ENCODE measurements at regions not wholly inside any gene's neighbourhood (a gene's known extent, or its start where the extent isn't known, plus 50 kb on each side); places are given as distances from the start of the nearest gene placed in this dataset.
"Not testable (repeated sequence)": the region's sequence is repeated elsewhere in the genome, so short reads cannot be mapped to it uniquely, and the experiment has no call there.

- DNase-seq, result no peak
Observed at GRCh38 chr15:19984101-19984500, 557.5 kb downstream of the GOLGA6L6 start.

- no peak for DNase-seq
Observed at GRCh38 chr15:19974998-19975397, 566.6 kb downstream of the GOLGA6L6 start.

DNA sequence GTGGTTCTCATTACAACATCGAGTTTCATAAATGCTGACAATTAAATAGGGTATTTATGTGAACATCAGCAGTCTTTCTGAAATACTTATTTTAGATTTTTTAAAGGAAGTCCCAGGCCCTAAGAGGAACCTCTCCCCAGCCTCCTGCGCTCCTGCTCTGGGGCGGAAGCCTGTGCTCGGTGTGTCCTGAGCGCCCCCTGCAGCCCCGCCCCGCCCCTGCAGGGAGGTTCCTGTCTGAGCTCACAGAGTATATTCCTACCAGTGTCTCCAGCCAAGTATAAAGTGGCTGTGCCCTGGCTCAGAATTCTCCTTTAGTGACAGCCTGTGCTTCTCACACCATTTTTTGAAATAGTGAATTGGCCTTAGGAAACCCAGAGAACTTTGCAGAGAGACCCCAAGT, 567.9 kb downstream of the GOLGA6L6 start:
- DNase-seq, result no peak

DNA sequence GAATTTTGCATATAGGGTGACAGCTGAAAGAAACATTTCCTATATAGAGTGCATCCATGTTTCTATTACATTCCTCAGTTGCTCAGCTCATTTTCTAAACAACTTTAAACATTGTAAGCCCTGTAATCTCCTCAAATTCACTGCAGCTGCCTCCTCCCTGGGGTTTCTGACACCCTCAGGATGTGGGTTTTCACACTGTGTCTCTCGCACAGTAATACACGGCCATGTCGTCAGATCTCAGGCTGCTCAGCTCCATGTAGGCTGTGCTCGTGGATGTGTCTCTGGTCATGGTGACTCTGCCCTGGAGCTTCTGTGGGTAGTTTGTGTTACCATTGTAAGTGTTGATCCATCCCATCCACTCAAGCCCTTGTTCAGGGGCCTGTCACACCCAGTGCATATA, 569.0 kb downstream of the GOLGA6L6 start:
- not testable (repeated sequence) for DNase-seq

DNA sequence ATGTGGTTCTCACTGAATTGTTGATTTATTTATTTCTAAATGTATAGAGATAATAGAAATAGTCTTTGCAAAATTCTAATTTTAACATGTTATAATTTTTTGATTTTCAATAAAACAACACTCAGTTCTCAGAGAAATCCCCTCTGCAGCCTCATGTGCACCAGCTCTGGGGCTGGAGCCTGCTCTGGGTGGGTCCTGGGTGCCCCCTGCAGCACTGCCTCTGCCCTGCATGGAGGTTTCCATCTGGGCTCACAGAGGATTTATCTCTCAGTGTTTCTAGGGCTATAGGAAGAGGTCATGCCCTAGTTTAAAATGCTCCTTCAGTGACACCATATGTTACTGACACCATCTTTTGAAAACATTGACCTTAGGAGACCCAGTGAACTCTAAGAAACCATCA, 576.0 kb downstream of the GOLGA6L6 start:
- not testable (repeated sequence) for DNase-seq

- DNase-seq, result not testable (repeated sequence)
Observed at GRCh38 chr15:19964480-19964879, 577.1 kb downstream of the GOLGA6L6 start.

DNA sequence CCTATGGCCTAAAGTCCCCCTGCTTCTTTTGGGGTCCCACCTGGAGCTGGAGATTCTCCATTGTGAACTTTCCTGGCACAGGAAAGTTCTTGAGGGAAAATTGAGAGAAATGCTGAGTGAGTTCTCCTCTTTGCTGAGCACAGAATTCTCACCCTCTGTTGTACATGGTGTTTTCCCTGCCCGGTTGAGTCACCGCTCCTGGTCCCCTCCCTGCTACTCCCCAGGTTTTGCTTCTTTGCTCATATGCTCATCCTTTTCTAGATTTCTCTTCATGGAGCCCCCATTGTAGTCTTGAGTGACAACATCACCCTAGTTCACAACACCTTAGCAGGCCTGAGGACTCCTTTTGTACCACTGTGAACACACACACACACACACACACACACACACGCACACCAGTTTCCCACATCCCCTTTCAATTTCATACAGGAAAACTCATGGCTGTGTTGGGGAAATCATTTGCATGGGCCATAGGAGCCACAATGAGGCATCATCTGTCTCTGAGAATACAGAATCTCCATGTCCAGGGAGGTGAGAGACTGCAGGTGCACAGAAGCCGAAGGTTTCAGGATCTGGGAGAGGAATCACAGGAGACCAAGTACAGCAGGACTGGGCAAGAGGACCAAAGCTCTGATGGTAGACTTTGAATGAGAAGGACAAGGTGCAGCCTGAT, 585.3 kb downstream of the GOLGA6L6 start:
- no peak for DNase-seq

DNA sequence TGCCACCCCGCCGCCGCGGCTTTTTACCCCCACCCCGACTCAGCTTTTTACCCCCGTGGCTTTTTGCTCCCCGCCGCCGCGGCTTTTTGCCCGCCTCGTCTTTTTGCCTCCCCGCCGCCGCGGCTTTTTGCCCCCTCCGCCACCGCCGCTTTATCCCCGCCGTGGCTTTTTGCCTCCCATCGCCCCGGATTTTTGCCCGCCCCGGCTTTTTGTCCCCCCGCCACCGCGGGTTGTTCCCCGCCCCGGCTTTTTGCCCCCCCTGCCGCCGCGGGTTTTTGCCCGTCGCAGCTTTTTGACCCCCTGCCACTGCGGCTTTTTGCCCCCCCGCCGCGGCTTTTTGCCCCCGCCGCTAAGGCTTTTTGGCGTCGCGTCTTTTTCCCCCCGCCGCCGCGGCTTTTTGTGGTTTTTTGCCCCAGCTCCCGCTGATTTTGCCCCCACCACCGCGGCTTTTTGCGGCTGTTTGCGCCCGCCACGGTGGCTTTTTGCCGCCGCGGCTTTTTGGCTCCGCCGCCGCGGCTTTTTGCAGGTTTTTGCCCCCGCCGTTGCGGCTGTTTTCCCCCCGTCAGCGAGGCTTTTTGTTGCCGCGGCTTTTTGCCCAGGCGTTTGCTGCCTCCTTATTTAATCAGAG, 597.2 kb downstream of the GOLGA6L6 start:
- DNase-seq, result no peak

DNA sequence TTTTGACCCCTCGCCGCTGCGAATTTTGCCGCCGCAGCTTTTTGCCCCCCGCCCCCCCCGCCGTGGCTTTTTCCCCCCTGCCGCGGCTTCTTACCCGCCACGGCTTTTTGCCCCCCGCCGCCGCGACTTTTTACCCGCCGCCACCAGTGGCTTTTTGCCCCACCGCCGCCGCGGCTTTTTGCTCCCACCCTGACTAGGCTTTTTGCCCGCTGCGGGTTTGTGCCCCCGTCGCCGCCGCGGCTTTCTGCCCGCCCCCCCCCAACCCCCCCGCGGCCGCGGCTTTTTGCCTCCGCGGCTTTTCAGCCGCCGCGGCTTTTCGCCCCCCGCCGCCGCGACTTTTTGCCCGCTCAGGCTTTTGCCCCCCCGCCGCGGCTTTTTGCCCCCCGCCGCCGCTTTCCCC, 598.1 kb downstream of the GOLGA6L6 start:
- no peak for DNase-seq

GRCh38 chr15:19903281-19903680, 638.3 kb downstream of the GOLGA6L6 start:
- not testable (repeated sequence) for DNase-seq

GRCh38 chr15:19902388-19902787, 639.2 kb downstream of the GOLGA6L6 start:
- not testable (repeated sequence) for DNase-seq

DNA sequence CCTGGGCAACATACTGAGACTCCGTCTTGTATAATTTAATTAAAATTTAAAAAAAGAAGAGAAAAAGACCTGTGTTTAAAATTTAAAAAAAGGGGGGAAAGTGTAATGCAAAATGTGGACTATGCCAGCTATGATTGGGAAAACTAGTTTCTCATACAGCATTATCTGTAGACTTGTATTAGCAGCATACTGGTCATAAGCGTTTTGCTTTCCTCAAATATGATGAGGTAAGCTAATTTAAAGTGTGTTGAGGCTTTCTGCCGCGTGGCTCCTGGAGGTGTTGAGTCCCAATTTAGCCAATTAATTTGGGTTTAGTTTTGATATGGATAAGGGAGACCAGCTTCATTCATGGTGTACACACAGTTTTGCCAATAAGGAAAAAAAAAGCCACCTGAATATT, 640.2 kb downstream of the GOLGA6L6 start:
- not testable (repeated sequence) for DNase-seq

- DNase-seq, result no peak
Observed at GRCh38 chr15:19899021-19899824, 642.4 kb downstream of the GOLGA6L6 start.

DNA sequence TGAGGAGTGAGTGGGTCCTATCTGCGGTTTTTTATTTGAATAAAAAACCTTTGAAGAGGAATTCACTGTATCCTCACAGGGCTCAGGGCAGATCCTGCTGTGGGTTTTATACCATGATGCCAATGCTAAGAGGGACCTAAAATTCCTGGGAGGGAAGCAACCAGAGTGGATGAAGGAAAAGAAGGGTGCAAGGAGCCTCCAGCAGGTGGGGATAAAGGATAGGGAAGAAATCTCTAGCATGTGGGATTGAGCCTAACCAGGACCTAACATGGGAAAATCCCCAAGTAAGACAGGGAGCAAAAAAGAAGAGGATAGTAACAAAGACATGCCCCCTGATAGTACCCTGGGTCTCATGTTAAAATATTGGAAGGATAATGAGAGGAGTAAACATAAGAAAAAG, 652.8 kb downstream of the GOLGA6L6 start:
- not testable (repeated sequence) for DNase-seq

GRCh38 chr15:19844061-19844460, 697.5 kb downstream of the GOLGA6L6 start:
- not testable (repeated sequence) for DNase-seq

Data from 8988T (cell line).